HG03469 (cell line): ENCODE measurements at regions not wholly inside any gene's neighbourhood (a gene's known extent, or its start where the extent isn't known, plus 50 kb on each side); places are given as distances from the start of the nearest gene placed in this dataset.

Experiments
- ATAC-seq: cut with Tn5 transposase; IDR thresholded peaks from one replicate; pipeline ENCODE4 v1.9.1; 2021; ENCODE audit warnings: mild to moderate bottlenecking, moderate library complexity, moderate number of reproducible peaks; ENCODE audit not compliant: unreplicated experiment

- no peak for ATAC-seq
Measured at GRCh38 chr15:87597346-87598052, 659.0 kb downstream of the NTRK3 start.

GRCh38 chr15:87591582-87591981, 665.0 kb downstream of the NTRK3 start:
- ATAC-seq, result no peak

GRCh38 chr15:87591042-87591441, 665.5 kb downstream of the NTRK3 start:
- no peak for ATAC-seq

GRCh38 chr15:87589134-87589533, 667.4 kb downstream of the NTRK3 start:
- no peak for ATAC-seq

- ATAC-seq, result no peak
Measured at GRCh38 chr15:87582169-87582568, 674.4 kb downstream of the NTRK3 start.

GRCh38 chr15:87579537-87579936, 677.0 kb downstream of the NTRK3 start:
- ATAC-seq, result no peak

GRCh38 chr15:87578776-87579175, 677.8 kb downstream of the NTRK3 start:
- ATAC-seq, result no peak

- ATAC-seq, result no peak
Measured at GRCh38 chr15:87577336-87577735, 679.2 kb downstream of the NTRK3 start.

GRCh38 chr15:87576486-87577176, 679.9 kb downstream of the NTRK3 start:
- no peak for ATAC-seq

GRCh38 chr15:87575896-87576473, 680.6 kb downstream of the NTRK3 start:
- ATAC-seq, result no peak

GRCh38 chr15:87573534-87573933, 683.0 kb downstream of the NTRK3 start:
- ATAC-seq, result no peak

- no peak for ATAC-seq
Measured at GRCh38 chr15:87573039-87573438, 683.5 kb downstream of the NTRK3 start.

- no peak for ATAC-seq
Measured at GRCh38 chr15:87572381-87572910, 684.1 kb downstream of the NTRK3 start.

- no peak for ATAC-seq
Measured at GRCh38 chr15:87570206-87570605, 686.3 kb downstream of the NTRK3 start.

- no peak for ATAC-seq
Measured at GRCh38 chr15:87569581-87569980, 687.0 kb downstream of the NTRK3 start.

- ATAC-seq, result no peak
Measured at GRCh38 chr15:87567406-87568030, 689.0 kb downstream of the NTRK3 start.

- no peak for ATAC-seq
Measured at GRCh38 chr15:87566236-87566635, 690.3 kb downstream of the NTRK3 start.

- ATAC-seq, result no peak
Measured at GRCh38 chr15:87564681-87565080, 691.9 kb downstream of the NTRK3 start.

GRCh38 chr15:87563869-87564268, 692.7 kb downstream of the NTRK3 start:
- ATAC-seq, result no peak

GRCh38 chr15:87562203-87562602, 694.3 kb downstream of the NTRK3 start:
- no peak for ATAC-seq

- no peak for ATAC-seq
Measured at GRCh38 chr15:87561641-87562040, 694.9 kb downstream of the NTRK3 start.
